IMR-90 (cell line): ENCODE measurements at regions not wholly inside any gene's neighbourhood (a gene's known extent, or its start where the extent isn't known, plus 50 kb on each side); places are given as distances from the start of the nearest gene placed in this dataset.

Experiments
- ATAC-seq: fragments of 200-7000 bp; cut with Tn5 transposase; 2 replicates; pipeline ENCODE4 v1.9.1; 2020; ENCODE audit warnings: low read depth, mild to moderate bottlenecking, moderate library complexity
- BruUV-seq: library from RNA; stranded (reverse); fragments of 400-500 nt; replicated peaks from 2 replicates; lab custom pipeline; 2021; lab: Mats Ljungman, UMichigan
- CTCF ChIA-PET: fragments of 300-600 bp; formaldehyde crosslinking; extraction: SDS; loops from one replicate; lab custom pipeline; 2021; ENCODE audit warnings: antibody characterized with exemption; lab: Yijun Ruan, JAX
- POLR2A ChIA-PET: fragments of 300-600 bp; sonication (Branson Sonifier 250); formaldehyde crosslinking; loops from one replicate; lab custom pipeline; 2022; ENCODE audit warnings: antibody characterized with exemption; ENCODE audit not compliant: unreplicated experiment; lab: Charles Lee
- DNase-seq: peaks from one replicate; pipeline ENCODE4 v3.0.0; 2013
- H2AFZ ChIP-seq: replicated peaks from 2 replicates; pipeline ENCODE3; 2013; ENCODE audit warnings: low read length, mild to moderate bottlenecking; ENCODE audit not compliant: poor library complexity
- H2AK5ac ChIP-seq: 2 replicates; pipeline ENCODE4 v1.6.1; 2013; ENCODE audit warnings: low read depth, low read length, inconsistent platforms
- H2AK9ac ChIP-seq: replicated peaks from 2 replicates; pipeline ENCODE3; 2013; ENCODE audit warnings: mild to moderate bottlenecking, low read depth, low read length, moderate library complexity; ENCODE audit not compliant: poor library complexity
- H2BK120ac ChIP-seq: 2 replicates; pipeline ENCODE4 v1.6.1; 2013; ENCODE audit warnings: low read depth, low read length, inconsistent platforms
- H2BK15ac ChIP-seq: 3 replicates; pipeline ENCODE4 v1.6.1; 2013; ENCODE audit warnings: low read depth, low read length, inconsistent platforms
- H2BK20ac ChIP-seq: 2 replicates; pipeline ENCODE4 v1.6.1; 2013; ENCODE audit warnings: low read depth, mild to moderate bottlenecking, inconsistent platforms, low read length, moderate library complexity
- H2BK5ac ChIP-seq: 2 replicates; pipeline ENCODE4 v1.6.1; 2013; ENCODE audit warnings: mild to moderate bottlenecking, low read depth, low read length, inconsistent platforms; ENCODE audit not compliant: poor library complexity, severe bottlenecking
- H3K14ac ChIP-seq: replicated peaks from 2 replicates; pipeline ENCODE4 v1.6.1; 2013; ENCODE audit warnings: low read depth, low read length, inconsistent platforms
- H3K18ac ChIP-seq: 2 replicates; pipeline ENCODE4 v1.6.1; 2013; ENCODE audit warnings: low read depth, low read length, control low read depth
- H3K23ac ChIP-seq: 2 replicates; pipeline ENCODE4 v1.6.1; 2013; ENCODE audit warnings: low read depth, low read length, inconsistent platforms
- H3K27ac ChIP-seq: 2 replicates; pipeline ENCODE4 v1.5.1; 2013; ENCODE audit warnings: mild to moderate bottlenecking, control low read depth, low read length; ENCODE audit not compliant: insufficient read depth
- H3K27me3 ChIP-seq: 2 replicates; pipeline ENCODE4 v1.6.1; 2013; ENCODE audit warnings: low read length; ENCODE audit not compliant: control insufficient read depth, insufficient read depth
- H3K36me3 ChIP-seq: 2 replicates; pipeline ENCODE4 v1.6.1; 2013; ENCODE audit warnings: low read length, mixed read lengths; ENCODE audit not compliant: control insufficient read depth, insufficient read depth
- H3K4ac ChIP-seq: 2 replicates; pipeline ENCODE4 v1.6.1; 2013; ENCODE audit warnings: low read depth, low read length, inconsistent platforms
- H3K4me1 ChIP-seq: 2 replicates; pipeline ENCODE4 v1.6.1; 2013; ENCODE audit warnings: low read length, mixed read lengths; ENCODE audit not compliant: control insufficient read depth, insufficient read depth
- H3K4me2 ChIP-seq: 2 replicates; pipeline ENCODE4 v1.6.1; 2013; ENCODE audit warnings: low read depth, mild to moderate bottlenecking, control low read depth, low read length, moderate library complexity
- H3K4me3 ChIP-seq: 2 replicates; pipeline ENCODE4 v1.5.1; 2013; ENCODE audit warnings: low read depth, mild to moderate bottlenecking, control low read depth, low read length, moderate library complexity; ENCODE audit not compliant: insufficient read depth
- H3K56ac ChIP-seq: 2 replicates; pipeline ENCODE4 v1.6.1; 2013; ENCODE audit warnings: low read length, inconsistent platforms; ENCODE audit not compliant: insufficient read depth; ENCODE audit errors: extremely low read depth
- H3K79me1 ChIP-seq, 2 experiments: 2 replicates each; pipeline ENCODE4 v1.6.1; 2013; ENCODE audit warnings: low read length in 2 of 2, inconsistent platforms in 1 of 2, low read depth in 1 of 2
- H3K9ac ChIP-seq: 2 replicates; pipeline ENCODE4 v1.6.1; 2013; ENCODE audit warnings: low read depth, low read length, control low read depth
- H3K9me1 ChIP-seq: 2 replicates; pipeline ENCODE4 v1.6.1; 2013; ENCODE audit warnings: low read length, inconsistent platforms; ENCODE audit not compliant: insufficient read depth
- H3K9me3 ChIP-seq: 2 replicates; pipeline ENCODE4 v1.6.1; 2013; ENCODE audit warnings: low read length; ENCODE audit not compliant: control insufficient read depth, insufficient read depth
- H4K20me1 ChIP-seq: 2 replicates; pipeline ENCODE4 v1.6.1; 2013; ENCODE audit warnings: low read length, inconsistent platforms; ENCODE audit not compliant: insufficient read depth
- H4K5ac ChIP-seq: 2 replicates; pipeline ENCODE4 v1.6.1; 2013; ENCODE audit warnings: mild to moderate bottlenecking, low read depth, low read length, control low read depth
- H4K8ac ChIP-seq, 2 experiments: 2 replicates each; pipeline ENCODE4 v1.6.1; 2013; ENCODE audit warnings: low read depth in 2 of 2, low read length in 2 of 2, control low read depth in 1 of 2, inconsistent platforms in 1 of 2
- H4K91ac ChIP-seq: 2 replicates; pipeline ENCODE4 v1.6.1; 2013; ENCODE audit warnings: low read depth, low read length, inconsistent platforms; ENCODE audit not compliant: insufficient read depth
- BHLHE40 ChIP-seq: fragments of 150-350 bp; IDR thresholded peaks from 2 replicates; pipeline ENCODE4 v1.6.1; 2016; ENCODE audit warnings: mild to moderate bottlenecking, low read depth, low read length
- CEBPB ChIP-seq: IDR thresholded peaks from 2 replicates; pipeline ENCODE4 v1.6.1; 2012; ENCODE audit warnings: low read depth, low read length, improper control_type of control experiment
- CHD1 ChIP-seq: IDR thresholded peaks from 2 replicates; pipeline ENCODE4 v1.6.1; 2012; ENCODE audit warnings: low read depth, low read length, improper control_type of control experiment
- CTCF ChIP-seq: conservative IDR thresholded peaks from 2 replicates; pipeline ENCODE4 v1.5.1; 2012; ENCODE audit warnings: mild to moderate bottlenecking, low read depth, low read length, improper control_type of control experiment
- ELK1 ChIP-seq: fragments of 150-350 bp; IDR thresholded peaks from 2 replicates; pipeline ENCODE4 v1.6.1; 2016; ENCODE audit warnings: low read depth, mild to moderate bottlenecking, low read length, moderate library complexity, borderline replicate concordance
- FOS ChIP-seq: fragments of 150-350 bp; IDR thresholded peaks from 2 replicates; pipeline ENCODE4 v1.6.1; 2016; ENCODE audit warnings: low read depth, low read length
- MAFK ChIP-seq: IDR thresholded peaks from 2 replicates; pipeline ENCODE4 v1.6.1; 2012; ENCODE audit warnings: low read depth, low read length, improper control_type of control experiment
- MAZ ChIP-seq: IDR thresholded peaks from 2 replicates; pipeline ENCODE4 v1.6.1; 2012; ENCODE audit warnings: low read depth, mild to moderate bottlenecking, low read length, improper control_type of control experiment, moderate library complexity, borderline replicate concordance
- MXI1 ChIP-seq: IDR thresholded peaks from 2 replicates; pipeline ENCODE4 v1.6.1; 2012; ENCODE audit warnings: low read depth, mild to moderate bottlenecking, low read length, moderate library complexity, borderline replicate concordance
- NFE2L2 ChIP-seq: fragments of 150-350 bp; IDR thresholded peaks from 2 replicates; pipeline ENCODE4 v1.6.1; 2016; ENCODE audit warnings: low read depth, mild to moderate bottlenecking, low read length
- POLR2A ChIP-seq: IDR thresholded peaks from 2 replicates; pipeline ENCODE4 v1.6.1; 2012; ENCODE audit warnings: mild to moderate bottlenecking, low read depth, low read length
- RAD21 ChIP-seq: IDR thresholded peaks from 2 replicates; pipeline ENCODE4 v1.6.1; 2012; ENCODE audit warnings: low read length, improper control_type of control experiment
- RCOR1 ChIP-seq: IDR thresholded peaks from 2 replicates; pipeline ENCODE4 v1.6.1; 2012; ENCODE audit warnings: mild to moderate bottlenecking, low read length, improper control_type of control experiment; ENCODE audit not compliant: insufficient replicate concordance
- RFX5 ChIP-seq: IDR thresholded peaks from 2 replicates; pipeline ENCODE4 v1.8.0; 2012; ENCODE audit warnings: low read depth, mild to moderate bottlenecking, low read length, moderate library complexity
- SMC3 ChIP-seq: fragments of 150-350 bp; IDR thresholded peaks from 2 replicates; pipeline ENCODE4 v1.6.1; 2016; ENCODE audit warnings: low read depth, mild to moderate bottlenecking, antibody characterized with exemption, low read length, moderate library complexity
- WGBS, 2 experiments: methylation state at CpG; one replicate each; pipeline versions ENCODE4 v1.1.5 to v1.1.7; 2013; ENCODE audit warnings: missing lambda C conversion rate in 2 of 2; ENCODE audit not compliant: insufficient read length in 1 of 2; ENCODE audit errors: extremely low coverage in 2 of 2; 5-methylcytosine and 5-hydroxymethylcytosine counted together
- dilution Hi-C: fragments of 300-500 bp; cut with HindIII; formaldehyde crosslinking; loops from one replicate; pipeline ENCODE4 v1.14.3; 2018; ENCODE audit warnings: low sequenced_read_pairs; ENCODE audit not compliant: unreplicated experiment
- in situ Hi-C: fragments of 300-500 bp; cut with MboI; formaldehyde crosslinking; loops from 3 replicates; pipeline ENCODE4 v1.14.3; 2019; ENCODE audit warnings: low sequenced_read_pairs, inconsistent platforms, mixed read lengths
- intact Hi-C: fragments of 100-400 bp; cut with micrococcal nuclease; formaldehyde crosslinking; loops from 2 replicates; pipeline ENCODE4 v1.10.0; 2022
- TF ChIP-seq, protein P1 (sequence below): fragments of 150-350 bp; IDR thresholded peaks from 2 replicates; pipeline ENCODE4 v1.6.1; 2017; ENCODE audit warnings: mild to moderate bottlenecking, antibody characterized with exemption, low read length, low read depth

GRCh38 chr3:177966493-177966892 is 569.7 kb upstream of the KCNMB2 start:
- Histone ChIP-seq H2AFZ (no peak overlapping the region), H4K5ac (no peak overlapping the region; the same call in 1 of the 2 replicates), H2BK120ac (no peak overlapping the region), H2BK15ac (no peak overlapping the region), H3K36me3 (no peaks in the 10 kb centered on the region), H3K14ac (no peak overlapping the region), H3K4ac (no peak overlapping the region), H3K18ac (no peak overlapping the region), H3K27me3 (no peaks in the 10 kb centered on the region), H2BK20ac (no peak overlapping the region), H4K8ac (no peak overlapping the region), H2AK9ac (no peak overlapping the region), H3K9ac (no peak overlapping the region), H3K27ac (no peak overlapping the region), H3K79me1 (no peaks in the 10 kb centered on the region), H4K20me1 (no peaks in the 10 kb centered on the region), H3K9me1 (no peaks in the 10 kb centered on the region), H3K23ac (no peak overlapping the region), H3K56ac (no peak overlapping the region), H2BK5ac (no peak overlapping the region), H3K9me3 (no peaks in the 10 kb centered on the region), H3K4me3 (no peak overlapping the region), H3K4me2 (no peak overlapping the region), H4K91ac (no peak overlapping the region), H2AK5ac (no peak overlapping the region), H3K4me1 (no peaks in the 10 kb centered on the region)
- ChIA-PET POLR2A (interaction anchor here (0.5 kb wide), 1 partner anchor 96 kb away, joined by 4 read pairs; no protein-coding TSS in a partner anchor), CTCF (no interaction called here)
- ATAC-seq (no peak), DNase-seq (no peak)
- intact Hi-C loops, result no loop called here
- dilution Hi-C loops, result no loop called here
- TF ChIP-seq ELK1, result no peak
- no peak for TF ChIP-seq CTCF
- TF ChIP-seq CHD1, result no peak
- TF ChIP-seq FOS, result no peak
- TF ChIP-seq NFE2L2, result no peak
- TF ChIP-seq RFX5, result no peak
- no peak for TF ChIP-seq SMC3
- no peak for TF ChIP-seq POLR2A
- no peak for TF ChIP-seq BHLHE40
- TF ChIP-seq RCOR1, result no peak
- no peak for TF ChIP-seq MAFK
- TF ChIP-seq MAZ, result no peak
- TF ChIP-seq, protein P1, sequence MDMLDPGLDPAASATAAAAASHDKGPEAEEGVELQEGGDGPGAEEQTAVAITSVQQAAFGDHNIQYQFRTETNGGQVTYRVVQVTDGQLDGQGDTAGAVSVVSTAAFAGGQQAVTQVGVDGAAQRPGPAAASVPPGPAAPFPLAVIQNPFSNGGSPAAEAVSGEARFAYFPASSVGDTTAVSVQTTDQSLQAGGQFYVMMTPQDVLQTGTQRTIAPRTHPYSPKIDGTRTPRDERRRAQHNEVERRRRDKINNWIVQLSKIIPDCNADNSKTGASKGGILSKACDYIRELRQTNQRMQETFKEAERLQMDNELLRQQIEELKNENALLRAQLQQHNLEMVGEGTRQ, result no peak
- no peak for TF ChIP-seq CEBPB
- TF ChIP-seq MXI1, result no peak
- TF ChIP-seq RAD21, result no peak
- WGBS, 2 experiments, result 83% methylated on average over 1 of the region's 1 CpG; no CpG with 5 or more reads in 1 of the 2 experiments
- in situ Hi-C loops, result no loop called here
- no TSS peak for BruUV-seq
